Endothelial cell of umbilical vein (primary cell): ENCODE measurements at regions not wholly inside any gene's neighbourhood (a gene's known extent, or its start where the extent isn't known, plus 50 kb on each side); places are given as distances from the start of the nearest gene placed in this dataset.

Experiments
- TF ChIP-seq, protein P1 (sequence below), 2 donors: IDR thresholded peaks; 1 replicate in 1 of 2; 2 replicates in 1 of 2; pipeline ENCODE4 v1.5.1; 2011; ENCODE audit warnings: low read length in 2 of 2, mild to moderate bottlenecking in 2 of 2, moderate library complexity in 2 of 2, control low read depth in 1 of 2, inconsistent platforms in 1 of 2, low read depth in 1 of 2; ENCODE audit not compliant: insufficient read depth in 1 of 2; ENCODE audit errors: extremely low read depth in 1 of 2
- TF ChIP-seq, protein P2 (sequence below): IDR thresholded peaks from 2 replicates; pipeline ENCODE4 v1.6.1; 2011; ENCODE audit not compliant: insufficient read depth, insufficient read length

DNA sequence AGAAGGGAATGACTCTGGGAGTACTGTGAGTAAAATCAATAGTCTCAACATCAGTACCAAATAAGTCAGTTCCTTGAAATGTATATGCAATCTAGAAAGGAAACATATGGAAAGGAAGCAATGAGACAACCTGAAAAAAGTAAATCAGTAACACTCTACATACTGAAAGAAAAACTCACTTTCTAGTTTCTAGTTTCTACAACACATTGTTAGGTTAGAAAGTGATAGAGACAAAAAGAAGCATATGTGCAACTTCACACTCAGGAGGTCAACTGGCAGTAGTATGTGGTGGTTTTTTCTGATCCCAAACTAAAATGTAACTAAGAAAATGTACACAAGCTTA, 156.5 kb upstream of the SOX6 start:
- TF ChIP-seq, protein P1, sequence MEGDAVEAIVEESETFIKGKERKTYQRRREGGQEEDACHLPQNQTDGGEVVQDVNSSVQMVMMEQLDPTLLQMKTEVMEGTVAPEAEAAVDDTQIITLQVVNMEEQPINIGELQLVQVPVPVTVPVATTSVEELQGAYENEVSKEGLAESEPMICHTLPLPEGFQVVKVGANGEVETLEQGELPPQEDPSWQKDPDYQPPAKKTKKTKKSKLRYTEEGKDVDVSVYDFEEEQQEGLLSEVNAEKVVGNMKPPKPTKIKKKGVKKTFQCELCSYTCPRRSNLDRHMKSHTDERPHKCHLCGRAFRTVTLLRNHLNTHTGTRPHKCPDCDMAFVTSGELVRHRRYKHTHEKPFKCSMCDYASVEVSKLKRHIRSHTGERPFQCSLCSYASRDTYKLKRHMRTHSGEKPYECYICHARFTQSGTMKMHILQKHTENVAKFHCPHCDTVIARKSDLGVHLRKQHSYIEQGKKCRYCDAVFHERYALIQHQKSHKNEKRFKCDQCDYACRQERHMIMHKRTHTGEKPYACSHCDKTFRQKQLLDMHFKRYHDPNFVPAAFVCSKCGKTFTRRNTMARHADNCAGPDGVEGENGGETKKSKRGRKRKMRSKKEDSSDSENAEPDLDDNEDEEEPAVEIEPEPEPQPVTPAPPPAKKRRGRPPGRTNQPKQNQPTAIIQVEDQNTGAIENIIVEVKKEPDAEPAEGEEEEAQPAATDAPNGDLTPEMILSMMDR (IDR thresholded peaks at IDR 0.05; ENCODE audit: extremely low read depth in 1 of 2, insufficient read depth in 1 of 2, low read depth in 1 of 2, low read length in 2 of 2): no peak
- TF ChIP-seq, protein P2, sequence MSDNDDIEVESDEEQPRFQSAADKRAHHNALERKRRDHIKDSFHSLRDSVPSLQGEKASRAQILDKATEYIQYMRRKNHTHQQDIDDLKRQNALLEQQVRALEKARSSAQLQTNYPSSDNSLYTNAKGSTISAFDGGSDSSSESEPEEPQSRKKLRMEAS: no peak
